Peyer's patch (tissue), 4 donors: ENCODE measurements at regions not wholly inside any gene's neighbourhood (a gene's known extent, or its start where the extent isn't known, plus 50 kb on each side); places are given as distances from the start of the nearest gene placed in this dataset.

ENCODE experiments used
- CTCF ChIP-seq, 6 experiments: fragments of 450-650 bp in 4 of 6; fragments of 200-600 bp in 2 of 6; sonication (generic) in 1 of 6; IDR thresholded peaks; one replicate each; pipeline ENCODE4 v1.5.1; 2017 to 2019; ENCODE audit warnings: antibody characterized with exemption in 6 of 6, mild to moderate bottlenecking in 3 of 6, moderate library complexity in 1 of 6
- POLR2A ChIP-seq, 2 donors: fragments of 450-650 bp; IDR thresholded peaks; one replicate each; pipeline ENCODE4 v1.5.1; 2017; ENCODE audit warnings: antibody characterized with exemption in 2 of 2, mild to moderate bottlenecking in 2 of 2, moderate library complexity in 2 of 2

GRCh38 chr1:181173761-181174447, 85.4 kb downstream of the IER5 start:
- TF ChIP-seq CTCF (IDR thresholded peaks at IDR 0.05) (no peak), POLR2A (IDR thresholded peaks at IDR 0.05) (no peak)
